OCI-LY3 (cell line): ENCODE measurements at regions not wholly inside any gene's neighbourhood (a gene's known extent, or its start where the extent isn't known, plus 50 kb on each side); places are given as distances from the start of the nearest gene placed in this dataset.

Source experiments
- EZH2phosphoT487 ChIP-seq: fragments of 200-600 bp; shearing (Covaris generic); IDR thresholded peaks from 2 replicates; pipeline ENCODE4 v1.6.1; 2018; ENCODE audit warnings: antibody characterized with exemption, mixed run types, low read depth
- TF ChIP-seq, protein P1 (sequence below): fragments of 200-600, 300-600 bp; sonication (generic); IDR thresholded peaks from 2 replicates; pipeline ENCODE4 v1.5.1; 2014; ENCODE audit warnings: antibody characterized with exemption, low read length, low read depth

DNA sequence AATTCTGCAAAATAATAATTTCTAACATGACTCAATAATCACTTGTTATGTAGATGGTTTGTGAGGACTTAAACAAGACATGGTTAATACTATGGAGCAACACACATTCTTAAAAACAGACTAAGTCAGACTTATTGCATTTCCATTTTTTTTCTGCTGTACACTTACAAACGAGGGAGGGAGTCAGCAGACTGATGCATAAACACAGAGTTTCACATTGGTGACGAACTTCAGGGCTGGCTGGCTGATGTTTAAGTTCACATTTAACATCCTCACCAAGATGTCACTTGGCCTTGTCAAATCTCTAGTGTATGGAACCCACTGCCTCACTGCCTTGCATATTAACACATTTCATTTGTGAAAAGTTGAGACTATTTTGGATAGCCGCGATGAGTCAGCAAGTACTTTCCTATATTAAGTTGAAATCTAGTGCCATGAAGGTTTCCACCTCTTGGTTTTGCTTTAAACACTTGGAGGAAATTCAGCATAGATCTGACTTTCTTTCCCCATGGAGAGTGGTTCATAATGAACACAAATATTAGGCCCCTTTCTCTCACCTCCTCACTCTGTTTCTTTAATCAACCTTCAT lies 337.5 kb upstream of the RUNX1 start:
- TF ChIP-seq, protein P1, sequence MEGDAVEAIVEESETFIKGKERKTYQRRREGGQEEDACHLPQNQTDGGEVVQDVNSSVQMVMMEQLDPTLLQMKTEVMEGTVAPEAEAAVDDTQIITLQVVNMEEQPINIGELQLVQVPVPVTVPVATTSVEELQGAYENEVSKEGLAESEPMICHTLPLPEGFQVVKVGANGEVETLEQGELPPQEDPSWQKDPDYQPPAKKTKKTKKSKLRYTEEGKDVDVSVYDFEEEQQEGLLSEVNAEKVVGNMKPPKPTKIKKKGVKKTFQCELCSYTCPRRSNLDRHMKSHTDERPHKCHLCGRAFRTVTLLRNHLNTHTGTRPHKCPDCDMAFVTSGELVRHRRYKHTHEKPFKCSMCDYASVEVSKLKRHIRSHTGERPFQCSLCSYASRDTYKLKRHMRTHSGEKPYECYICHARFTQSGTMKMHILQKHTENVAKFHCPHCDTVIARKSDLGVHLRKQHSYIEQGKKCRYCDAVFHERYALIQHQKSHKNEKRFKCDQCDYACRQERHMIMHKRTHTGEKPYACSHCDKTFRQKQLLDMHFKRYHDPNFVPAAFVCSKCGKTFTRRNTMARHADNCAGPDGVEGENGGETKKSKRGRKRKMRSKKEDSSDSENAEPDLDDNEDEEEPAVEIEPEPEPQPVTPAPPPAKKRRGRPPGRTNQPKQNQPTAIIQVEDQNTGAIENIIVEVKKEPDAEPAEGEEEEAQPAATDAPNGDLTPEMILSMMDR, result no peak
- no peak for TF ChIP-seq EZH2phosphoT487
